SK-N-SH (cell line): ENCODE measurements at regions not wholly inside any gene's neighbourhood (a gene's known extent, or its start where the extent isn't known, plus 50 kb on each side); places are given as distances from the start of the nearest gene placed in this dataset.

ENCODE experiments used
- TF ChIP-seq, protein P1 (sequence below): IDR thresholded peaks from 2 replicates; pipeline ENCODE4 v1.6.1; 2012; ENCODE audit warnings: mild to moderate bottlenecking, low read depth, low read length, moderate library complexity
- TF ChIP-seq, protein P2 (sequence below): fragments of 200-600 bp; sonication (generic); IDR thresholded peaks from 2 replicates; pipeline ENCODE4 v1.6.1; 2017; ENCODE audit warnings: antibody characterized with exemption, mild to moderate bottlenecking, moderate library complexity

DNA sequence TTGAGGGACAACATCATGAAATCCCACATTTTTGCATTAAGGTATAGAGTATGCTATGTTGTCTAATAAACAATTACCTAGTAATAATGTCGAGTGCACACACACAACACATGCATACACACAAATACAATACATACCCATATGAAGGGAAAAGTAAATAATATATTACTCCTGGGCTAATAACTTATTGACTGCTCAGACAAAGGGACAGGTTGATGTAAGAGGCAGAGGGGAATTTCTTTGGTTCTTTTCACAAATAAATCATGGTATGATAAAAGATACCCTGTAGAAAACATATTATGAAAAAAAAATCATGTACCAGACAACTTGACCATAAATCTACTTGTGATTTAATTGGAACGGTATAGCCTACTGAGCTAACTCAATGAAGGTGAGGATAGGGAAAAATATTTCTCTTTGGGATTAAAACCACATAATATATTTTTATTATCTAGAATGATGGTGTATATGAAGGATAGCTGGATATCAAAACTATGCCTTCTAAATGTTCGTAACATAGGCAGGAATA is 398.7 kb upstream of the LRRTM4 start:
- TF ChIP-seq, protein P1, sequence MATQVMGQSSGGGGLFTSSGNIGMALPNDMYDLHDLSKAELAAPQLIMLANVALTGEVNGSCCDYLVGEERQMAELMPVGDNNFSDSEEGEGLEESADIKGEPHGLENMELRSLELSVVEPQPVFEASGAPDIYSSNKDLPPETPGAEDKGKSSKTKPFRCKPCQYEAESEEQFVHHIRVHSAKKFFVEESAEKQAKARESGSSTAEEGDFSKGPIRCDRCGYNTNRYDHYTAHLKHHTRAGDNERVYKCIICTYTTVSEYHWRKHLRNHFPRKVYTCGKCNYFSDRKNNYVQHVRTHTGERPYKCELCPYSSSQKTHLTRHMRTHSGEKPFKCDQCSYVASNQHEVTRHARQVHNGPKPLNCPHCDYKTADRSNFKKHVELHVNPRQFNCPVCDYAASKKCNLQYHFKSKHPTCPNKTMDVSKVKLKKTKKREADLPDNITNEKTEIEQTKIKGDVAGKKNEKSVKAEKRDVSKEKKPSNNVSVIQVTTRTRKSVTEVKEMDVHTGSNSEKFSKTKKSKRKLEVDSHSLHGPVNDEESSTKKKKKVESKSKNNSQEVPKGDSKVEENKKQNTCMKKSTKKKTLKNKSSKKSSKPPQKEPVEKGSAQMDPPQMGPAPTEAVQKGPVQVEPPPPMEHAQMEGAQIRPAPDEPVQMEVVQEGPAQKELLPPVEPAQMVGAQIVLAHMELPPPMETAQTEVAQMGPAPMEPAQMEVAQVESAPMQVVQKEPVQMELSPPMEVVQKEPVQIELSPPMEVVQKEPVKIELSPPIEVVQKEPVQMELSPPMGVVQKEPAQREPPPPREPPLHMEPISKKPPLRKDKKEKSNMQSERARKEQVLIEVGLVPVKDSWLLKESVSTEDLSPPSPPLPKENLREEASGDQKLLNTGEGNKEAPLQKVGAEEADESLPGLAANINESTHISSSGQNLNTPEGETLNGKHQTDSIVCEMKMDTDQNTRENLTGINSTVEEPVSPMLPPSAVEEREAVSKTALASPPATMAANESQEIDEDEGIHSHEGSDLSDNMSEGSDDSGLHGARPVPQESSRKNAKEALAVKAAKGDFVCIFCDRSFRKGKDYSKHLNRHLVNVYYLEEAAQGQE: no peak
- TF ChIP-seq, protein P2, sequence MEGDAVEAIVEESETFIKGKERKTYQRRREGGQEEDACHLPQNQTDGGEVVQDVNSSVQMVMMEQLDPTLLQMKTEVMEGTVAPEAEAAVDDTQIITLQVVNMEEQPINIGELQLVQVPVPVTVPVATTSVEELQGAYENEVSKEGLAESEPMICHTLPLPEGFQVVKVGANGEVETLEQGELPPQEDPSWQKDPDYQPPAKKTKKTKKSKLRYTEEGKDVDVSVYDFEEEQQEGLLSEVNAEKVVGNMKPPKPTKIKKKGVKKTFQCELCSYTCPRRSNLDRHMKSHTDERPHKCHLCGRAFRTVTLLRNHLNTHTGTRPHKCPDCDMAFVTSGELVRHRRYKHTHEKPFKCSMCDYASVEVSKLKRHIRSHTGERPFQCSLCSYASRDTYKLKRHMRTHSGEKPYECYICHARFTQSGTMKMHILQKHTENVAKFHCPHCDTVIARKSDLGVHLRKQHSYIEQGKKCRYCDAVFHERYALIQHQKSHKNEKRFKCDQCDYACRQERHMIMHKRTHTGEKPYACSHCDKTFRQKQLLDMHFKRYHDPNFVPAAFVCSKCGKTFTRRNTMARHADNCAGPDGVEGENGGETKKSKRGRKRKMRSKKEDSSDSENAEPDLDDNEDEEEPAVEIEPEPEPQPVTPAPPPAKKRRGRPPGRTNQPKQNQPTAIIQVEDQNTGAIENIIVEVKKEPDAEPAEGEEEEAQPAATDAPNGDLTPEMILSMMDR: no peak
